WTC11 (cell line): ENCODE measurements at regions not wholly inside any gene's neighbourhood (a gene's known extent, or its start where the extent isn't known, plus 50 kb on each side); places are given as distances from the start of the nearest gene placed in this dataset.

ENCODE experiments used
- E2F1 ChIP-seq: sonication (generic); formaldehyde crosslinking; IDR thresholded peaks from 2 replicates; pipeline ENCODE4 v1.8.0; 2022; ENCODE audit warnings: mild to moderate bottlenecking, missing genetic modification reagents
- ESRRA ChIP-seq: sonication (generic); formaldehyde crosslinking; IDR thresholded peaks from 2 replicates; pipeline ENCODE4 v1.8.1; 2022; ENCODE audit warnings: mild to moderate bottlenecking, missing genetic modification reagents, borderline replicate concordance
- IRF2 ChIP-seq: sonication (generic); formaldehyde crosslinking; IDR thresholded peaks from 2 replicates; pipeline ENCODE4 v1.8.0; 2022; ENCODE audit warnings: low read depth, missing genetic modification reagents, borderline replicate concordance
- MXD4 ChIP-seq: fragments of 250-450 bp; sonication (Bioruptor Pico); IDR thresholded peaks from 2 replicates; pipeline ENCODE4 v1.8.0; 2021; ENCODE audit warnings: mild to moderate bottlenecking, moderate library complexity, borderline replicate concordance
- OVOL2 ChIP-seq: fragments of 250-450 bp; sonication (Bioruptor Pico); IDR thresholded peaks from 2 replicates; pipeline ENCODE4 v1.9.0; 2021; ENCODE audit warnings: mild to moderate bottlenecking, borderline replicate concordance
- TEAD4 ChIP-seq: sonication (generic); formaldehyde crosslinking; IDR thresholded peaks from 2 replicates; pipeline ENCODE4 v1.8.0; 2022; ENCODE audit warnings: mild to moderate bottlenecking, missing genetic modification reagents
- TP53 ChIP-seq: sonication (generic); formaldehyde crosslinking; IDR thresholded peaks from 2 replicates; pipeline ENCODE4 v1.8.1; 2023; ENCODE audit warnings: mild to moderate bottlenecking, missing genetic modification reagents
- USF2 ChIP-seq: sonication (generic); formaldehyde crosslinking; IDR thresholded peaks from 2 replicates; pipeline ENCODE4 v1.8.1; 2023; ENCODE audit warnings: mild to moderate bottlenecking, missing genetic modification reagents, moderate library complexity
- ZNF121 ChIP-seq: sonication (generic); formaldehyde crosslinking; IDR thresholded peaks from 2 replicates; pipeline ENCODE4 v1.8.0; 2023; ENCODE audit warnings: missing genetic modification reagents
- TF ChIP-seq, protein P1 (sequence below): fragments of 200-600 bp; IDR thresholded peaks from 2 replicates; pipeline ENCODE4 v1.8.0; 2022; ENCODE audit warnings: antibody characterized with exemption
- TF ChIP-seq, protein P2 (sequence below): sonication (generic); formaldehyde crosslinking; IDR thresholded peaks from 2 replicates; pipeline ENCODE4 v1.8.1; 2023; ENCODE audit warnings: mild to moderate bottlenecking, moderate library complexity, missing genetic modification reagents
- TF ChIP-seq, protein P3 (sequence below): fragments of 250-450 bp; sonication (Bioruptor Pico); IDR thresholded peaks from 2 replicates; pipeline ENCODE4 v1.9.0; 2021; ENCODE audit warnings: mild to moderate bottlenecking

DNA sequence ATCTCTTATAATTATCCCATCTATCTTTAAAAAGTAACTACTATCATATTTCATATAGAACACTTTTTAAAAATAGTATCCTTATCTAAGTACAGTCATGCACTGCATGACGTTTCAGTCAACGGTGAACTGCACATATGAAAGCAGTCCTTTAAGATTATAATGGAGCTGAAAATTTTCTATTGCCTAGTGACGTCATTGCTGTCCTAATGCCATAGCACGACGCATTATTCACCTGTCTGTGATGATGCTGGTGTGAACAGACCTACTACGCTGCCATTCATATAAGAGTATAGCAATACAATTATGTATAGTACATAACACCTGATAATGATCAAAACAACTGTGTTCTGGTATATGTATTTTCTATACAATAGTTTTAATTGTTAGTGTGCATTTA lies 225.0 kb downstream of the SOX2 start:
- TF ChIP-seq, protein P1, sequence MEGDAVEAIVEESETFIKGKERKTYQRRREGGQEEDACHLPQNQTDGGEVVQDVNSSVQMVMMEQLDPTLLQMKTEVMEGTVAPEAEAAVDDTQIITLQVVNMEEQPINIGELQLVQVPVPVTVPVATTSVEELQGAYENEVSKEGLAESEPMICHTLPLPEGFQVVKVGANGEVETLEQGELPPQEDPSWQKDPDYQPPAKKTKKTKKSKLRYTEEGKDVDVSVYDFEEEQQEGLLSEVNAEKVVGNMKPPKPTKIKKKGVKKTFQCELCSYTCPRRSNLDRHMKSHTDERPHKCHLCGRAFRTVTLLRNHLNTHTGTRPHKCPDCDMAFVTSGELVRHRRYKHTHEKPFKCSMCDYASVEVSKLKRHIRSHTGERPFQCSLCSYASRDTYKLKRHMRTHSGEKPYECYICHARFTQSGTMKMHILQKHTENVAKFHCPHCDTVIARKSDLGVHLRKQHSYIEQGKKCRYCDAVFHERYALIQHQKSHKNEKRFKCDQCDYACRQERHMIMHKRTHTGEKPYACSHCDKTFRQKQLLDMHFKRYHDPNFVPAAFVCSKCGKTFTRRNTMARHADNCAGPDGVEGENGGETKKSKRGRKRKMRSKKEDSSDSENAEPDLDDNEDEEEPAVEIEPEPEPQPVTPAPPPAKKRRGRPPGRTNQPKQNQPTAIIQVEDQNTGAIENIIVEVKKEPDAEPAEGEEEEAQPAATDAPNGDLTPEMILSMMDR = no peak
- TF ChIP-seq MXD4 (no peak), IRF2 (CRISPR knock-in tag) (no peak), TP53 (CRISPR knock-in tag) (no peak), USF2 (CRISPR knock-in tag) (no peak), ZNF121 (CRISPR knock-in tag) (no peak), ESRRA (CRISPR knock-in tag) (no peak), TEAD4 (CRISPR knock-in tag) (no peak), E2F1 (CRISPR knock-in tag) (no peak), OVOL2 (CRISPR knock-in tag) (no peak)
- TF ChIP-seq, protein P2, sequence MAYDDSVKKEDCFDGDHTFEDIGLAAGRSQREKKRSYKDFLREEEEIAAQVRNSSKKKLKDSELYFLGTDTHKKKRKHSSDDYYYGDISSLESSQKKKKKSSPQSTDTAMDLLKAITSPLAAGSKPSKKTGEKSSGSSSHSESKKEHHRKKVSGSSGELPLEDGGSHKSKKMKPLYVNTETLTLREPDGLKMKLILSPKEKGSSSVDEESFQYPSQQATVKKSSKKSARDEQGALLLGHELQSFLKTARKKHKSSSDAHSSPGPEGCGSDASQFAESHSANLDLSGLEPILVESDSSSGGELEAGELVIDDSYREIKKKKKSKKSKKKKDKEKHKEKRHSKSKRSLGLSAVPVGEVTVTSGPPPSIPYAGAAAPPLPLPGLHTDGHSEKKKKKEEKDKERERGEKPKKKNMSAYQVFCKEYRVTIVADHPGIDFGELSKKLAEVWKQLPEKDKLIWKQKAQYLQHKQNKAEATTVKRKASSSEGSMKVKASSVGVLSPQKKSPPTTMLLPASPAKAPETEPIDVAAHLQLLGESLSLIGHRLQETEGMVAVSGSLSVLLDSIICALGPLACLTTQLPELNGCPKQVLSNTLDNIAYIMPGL = no peak
- TF ChIP-seq, protein P3, sequence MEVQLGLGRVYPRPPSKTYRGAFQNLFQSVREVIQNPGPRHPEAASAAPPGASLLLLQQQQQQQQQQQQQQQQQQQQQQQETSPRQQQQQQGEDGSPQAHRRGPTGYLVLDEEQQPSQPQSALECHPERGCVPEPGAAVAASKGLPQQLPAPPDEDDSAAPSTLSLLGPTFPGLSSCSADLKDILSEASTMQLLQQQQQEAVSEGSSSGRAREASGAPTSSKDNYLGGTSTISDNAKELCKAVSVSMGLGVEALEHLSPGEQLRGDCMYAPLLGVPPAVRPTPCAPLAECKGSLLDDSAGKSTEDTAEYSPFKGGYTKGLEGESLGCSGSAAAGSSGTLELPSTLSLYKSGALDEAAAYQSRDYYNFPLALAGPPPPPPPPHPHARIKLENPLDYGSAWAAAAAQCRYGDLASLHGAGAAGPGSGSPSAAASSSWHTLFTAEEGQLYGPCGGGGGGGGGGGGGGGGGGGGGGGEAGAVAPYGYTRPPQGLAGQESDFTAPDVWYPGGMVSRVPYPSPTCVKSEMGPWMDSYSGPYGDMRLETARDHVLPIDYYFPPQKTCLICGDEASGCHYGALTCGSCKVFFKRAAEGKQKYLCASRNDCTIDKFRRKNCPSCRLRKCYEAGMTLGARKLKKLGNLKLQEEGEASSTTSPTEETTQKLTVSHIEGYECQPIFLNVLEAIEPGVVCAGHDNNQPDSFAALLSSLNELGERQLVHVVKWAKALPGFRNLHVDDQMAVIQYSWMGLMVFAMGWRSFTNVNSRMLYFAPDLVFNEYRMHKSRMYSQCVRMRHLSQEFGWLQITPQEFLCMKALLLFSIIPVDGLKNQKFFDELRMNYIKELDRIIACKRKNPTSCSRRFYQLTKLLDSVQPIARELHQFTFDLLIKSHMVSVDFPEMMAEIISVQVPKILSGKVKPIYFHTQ (CRISPR knock-in tag) = no peak
